Muscle of arm (tissue), 1 donor: ENCODE measurements at regions not wholly inside any gene's neighbourhood (a gene's known extent, or its start where the extent isn't known, plus 50 kb on each side); places are given as distances from the start of the nearest gene placed in this dataset.
"Not testable (repeated sequence)": the region's sequence is repeated elsewhere in the genome, so short reads cannot be mapped to it uniquely, and the experiment has no call there.

Experiments
- DNase-seq: peaks from one replicate; pipeline ENCODE4 v3.0.0-alpha.2; 2013

DNA sequence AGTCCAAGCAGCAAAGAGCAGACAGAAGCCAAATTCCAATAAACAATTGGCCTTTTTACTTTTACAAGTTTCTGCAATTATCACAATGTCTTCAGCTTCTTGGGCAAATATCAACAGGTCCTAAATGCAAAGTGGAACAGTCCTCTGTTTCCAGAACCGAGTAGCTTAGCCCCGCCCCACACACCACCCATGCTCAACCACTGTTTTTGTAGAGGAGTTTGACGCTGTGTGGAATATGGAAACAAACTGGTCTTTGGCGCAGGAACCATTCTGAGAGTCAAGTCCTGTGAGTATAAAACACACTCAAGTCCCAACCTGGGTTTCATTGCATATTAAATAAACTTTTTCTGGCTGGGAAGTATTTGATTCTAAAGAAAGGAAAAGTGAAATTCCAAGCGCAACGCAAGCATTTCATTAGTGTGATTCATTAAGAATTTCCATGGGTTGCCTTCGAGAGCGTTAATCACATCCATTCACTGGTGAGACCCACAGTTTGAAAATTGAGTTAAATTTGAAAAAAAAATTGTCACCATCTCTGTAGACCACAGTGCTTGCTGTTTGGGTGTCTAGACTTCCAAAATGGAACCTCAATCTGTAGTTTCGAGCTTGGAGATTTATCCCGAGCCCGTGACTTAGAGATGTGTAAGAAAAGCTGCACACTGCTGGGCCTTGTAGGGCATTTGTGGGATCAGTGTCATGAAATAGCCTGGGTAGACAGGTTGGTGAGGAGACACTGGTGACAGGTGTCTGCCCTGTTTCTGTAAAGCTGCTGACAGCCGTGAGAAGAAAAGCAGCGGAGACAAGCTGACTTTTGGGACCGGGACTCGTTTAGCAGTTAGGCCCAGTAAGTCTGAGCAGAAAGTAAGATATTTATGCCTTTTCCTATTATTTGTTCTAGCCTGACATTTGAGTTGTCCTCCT is 96.1 kb downstream of the DAD1 start:
- no peak for DNase-seq

GRCh38 chr14:22491683-22492621 is 97.1 kb downstream of the DAD1 start:
- no peak for DNase-seq

- not testable (repeated sequence) for DNase-seq
Measured at GRCh38 chr14:22491053-22491452, 98.0 kb downstream of the DAD1 start.

DNA sequence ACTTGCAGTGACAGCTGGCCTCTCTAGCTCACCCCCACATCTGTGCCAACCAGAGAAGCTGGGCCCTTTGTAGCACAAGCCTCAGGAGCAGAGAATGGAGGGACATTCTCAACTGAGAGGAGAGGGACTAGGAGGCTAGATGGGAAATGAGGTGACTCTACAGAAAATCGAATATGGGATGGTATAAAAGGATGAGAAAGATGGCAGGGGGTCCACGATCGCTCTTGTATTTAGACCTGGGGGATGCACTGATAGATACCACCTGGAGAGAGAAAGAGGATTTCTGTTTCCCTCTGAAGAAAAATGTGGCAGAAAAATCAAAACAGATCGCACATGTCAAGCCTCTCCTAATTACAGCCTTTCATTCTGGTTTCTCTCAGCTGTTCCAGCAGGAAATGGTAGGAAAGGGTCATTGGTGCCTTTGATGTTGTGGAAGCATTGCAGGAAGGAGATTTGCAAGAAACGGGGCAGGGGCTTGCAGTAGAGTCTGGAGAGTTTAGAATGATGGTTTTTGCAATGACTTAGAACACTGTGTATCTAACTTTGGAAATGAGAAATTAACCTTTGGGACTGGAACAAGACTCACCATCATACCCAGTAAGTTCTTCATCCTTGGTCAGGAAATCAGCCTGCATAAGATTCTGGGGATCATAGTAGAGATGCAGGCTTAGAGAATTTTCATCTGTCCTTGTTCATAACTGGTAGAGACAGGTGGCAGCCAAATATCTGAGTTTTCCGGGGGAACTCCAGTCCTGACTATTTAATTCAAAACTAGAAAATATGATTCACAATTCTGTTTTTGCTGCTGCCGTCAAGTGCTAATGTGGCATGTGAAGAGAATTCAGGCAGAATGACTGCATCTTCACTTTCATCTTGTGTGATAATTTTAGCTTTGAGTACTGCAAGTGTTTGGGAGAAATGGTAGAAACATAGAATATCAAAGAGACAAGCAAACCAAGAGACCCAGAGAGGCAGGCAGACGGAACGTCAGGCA is 98.8 kb downstream of the DAD1 start:
- no peak for DNase-seq

- DNase-seq, result no peak
Measured at GRCh38 chr14:22489244-22489545, 99.8 kb downstream of the DAD1 start.

GRCh38 chr14:22488522-22489243 is 100.3 kb downstream of the DAD1 start:
- no peak for DNase-seq

DNA sequence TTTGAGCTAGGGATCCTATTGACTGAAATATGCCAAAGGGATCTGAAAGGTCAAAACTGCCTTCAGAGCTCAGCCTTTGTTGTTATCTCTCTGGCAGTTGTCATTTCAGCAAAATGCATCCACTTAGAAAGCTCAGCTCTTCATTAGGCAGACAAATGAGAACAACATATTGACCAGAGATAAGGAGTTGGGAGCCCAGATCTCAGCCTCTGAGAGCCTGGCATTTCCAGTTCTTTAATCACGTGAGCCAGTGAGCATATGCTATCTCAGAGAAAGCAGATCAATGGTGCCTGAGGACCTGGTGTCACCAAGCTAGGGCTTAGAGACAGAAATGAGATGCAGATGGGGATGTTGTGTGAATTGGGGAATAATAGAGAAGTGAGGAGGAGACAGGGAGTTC is 101.1 kb downstream of the DAD1 start:
- DNase-seq, result no peak

DNA sequence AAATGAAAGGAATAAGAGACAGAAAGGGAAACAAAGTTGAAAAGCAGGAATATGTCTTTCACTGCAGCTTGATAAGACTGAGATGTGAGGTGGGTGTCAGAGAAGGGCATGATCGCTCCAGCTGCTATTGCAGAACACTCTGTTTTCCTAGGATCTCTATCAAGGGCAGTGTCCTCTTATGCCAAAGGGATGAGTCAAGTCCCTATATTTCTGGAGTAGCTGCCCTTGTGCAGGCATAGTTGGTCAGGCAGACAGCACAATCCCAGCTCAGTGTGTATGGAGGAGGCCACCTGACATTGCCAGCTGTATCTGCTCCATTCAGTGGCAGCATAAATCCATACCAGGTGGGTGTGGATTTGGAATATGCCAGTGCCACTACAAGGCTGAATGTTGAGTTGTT is 101.6 kb downstream of the DAD1 start:
- DNase-seq, result no peak

DNA sequence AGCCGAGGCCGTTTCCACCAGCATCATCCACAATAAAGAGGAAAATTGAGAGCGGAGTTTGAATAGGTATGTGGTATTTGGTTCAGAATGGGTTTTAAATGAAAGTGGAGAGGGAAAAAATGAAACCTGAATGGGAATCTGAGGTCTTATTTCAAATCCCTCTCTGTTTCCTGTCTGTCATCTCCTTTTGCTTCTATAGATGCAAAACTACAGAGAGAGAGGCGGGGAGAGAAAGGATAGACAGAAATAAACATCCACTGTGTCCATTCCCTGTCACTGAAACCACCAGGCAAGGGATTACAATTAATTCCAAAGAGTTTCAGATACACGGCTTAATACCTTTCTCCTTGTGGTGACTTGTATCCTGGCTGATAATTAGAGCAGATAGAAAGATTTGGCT is 102.3 kb downstream of the DAD1 start:
- DNase-seq, result no peak

- no peak for DNase-seq
Measured at GRCh38 chr14:22485649-22486048, 103.4 kb downstream of the DAD1 start.

DNA sequence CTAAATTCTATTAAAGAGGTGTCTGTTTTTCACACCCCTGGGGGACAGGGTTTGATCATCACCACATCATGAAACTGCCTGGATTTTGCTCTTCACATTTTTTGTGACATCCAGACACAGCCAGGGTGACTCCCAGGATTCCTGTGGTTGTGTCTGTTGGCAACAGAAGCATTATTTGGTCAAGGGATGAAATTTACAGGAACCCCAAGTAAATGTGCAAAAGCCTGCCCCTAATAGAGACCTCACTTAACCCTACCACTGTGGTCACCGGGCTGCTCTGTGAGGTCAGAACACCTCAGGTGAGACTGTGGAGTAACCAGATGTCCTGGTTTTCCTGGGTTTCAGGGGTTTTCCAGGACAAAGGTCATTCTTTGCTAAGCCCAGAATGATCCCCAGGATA is 103.8 kb downstream of the DAD1 start:
- DNase-seq, result no peak

DNA sequence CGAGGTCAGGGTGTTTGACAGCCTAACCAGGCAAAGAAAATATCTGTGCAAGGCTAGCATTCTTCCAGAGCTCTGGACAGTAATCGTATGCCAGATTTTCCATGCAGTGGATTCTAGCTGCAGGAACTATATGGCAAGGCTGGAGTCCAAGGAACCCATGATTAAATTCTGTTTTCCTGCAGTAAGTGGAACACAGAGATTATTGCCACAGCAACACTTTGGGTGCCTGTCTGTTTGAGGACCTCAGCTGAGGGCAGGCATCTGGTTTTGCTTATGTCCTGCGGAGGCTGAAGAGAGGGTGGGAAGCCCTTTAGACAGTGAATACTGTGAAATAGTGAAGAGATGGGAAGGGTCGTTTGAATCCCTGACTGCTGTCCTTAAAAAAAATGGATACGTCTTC is 104.4 kb downstream of the DAD1 start:
- no peak for DNase-seq

GRCh38 chr14:22483863-22484593 is 105.0 kb downstream of the DAD1 start:
- DNase-seq, result no peak

DNA sequence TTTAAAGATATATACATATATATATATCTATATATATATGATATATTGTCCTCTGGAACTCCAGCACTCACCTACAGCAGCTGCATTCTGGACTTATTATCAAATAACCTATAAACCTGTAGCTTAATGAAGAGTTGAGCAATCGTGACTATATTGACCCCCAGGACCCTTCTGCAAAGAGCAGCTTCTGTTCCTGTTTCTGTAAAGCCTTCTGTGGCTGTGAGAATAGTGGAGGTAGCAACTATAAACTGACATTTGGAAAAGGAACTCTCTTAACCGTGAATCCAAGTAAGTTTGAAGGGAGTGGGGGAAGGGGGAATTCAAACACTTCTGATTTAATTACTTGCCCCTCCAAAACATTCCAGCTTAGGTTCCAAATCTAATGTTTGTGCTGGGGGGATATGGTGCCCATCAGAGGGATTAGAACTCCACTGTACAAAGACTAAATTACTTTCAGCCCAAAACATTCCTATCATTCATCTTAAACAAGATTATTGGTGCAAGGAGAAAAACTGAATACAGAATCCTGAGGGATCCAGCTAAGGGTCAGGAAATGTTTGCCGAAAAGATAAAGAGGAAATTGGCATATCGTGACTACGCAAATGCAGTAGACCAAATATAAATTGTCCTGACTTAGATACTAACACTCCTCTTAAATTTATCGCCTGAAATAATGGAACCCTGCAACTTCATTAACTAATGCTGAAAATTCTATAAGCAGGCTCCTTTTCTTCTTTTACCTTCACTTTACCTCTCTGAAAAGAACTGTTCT is 106.1 kb downstream of the DAD1 start:
- no peak for DNase-seq

DNA sequence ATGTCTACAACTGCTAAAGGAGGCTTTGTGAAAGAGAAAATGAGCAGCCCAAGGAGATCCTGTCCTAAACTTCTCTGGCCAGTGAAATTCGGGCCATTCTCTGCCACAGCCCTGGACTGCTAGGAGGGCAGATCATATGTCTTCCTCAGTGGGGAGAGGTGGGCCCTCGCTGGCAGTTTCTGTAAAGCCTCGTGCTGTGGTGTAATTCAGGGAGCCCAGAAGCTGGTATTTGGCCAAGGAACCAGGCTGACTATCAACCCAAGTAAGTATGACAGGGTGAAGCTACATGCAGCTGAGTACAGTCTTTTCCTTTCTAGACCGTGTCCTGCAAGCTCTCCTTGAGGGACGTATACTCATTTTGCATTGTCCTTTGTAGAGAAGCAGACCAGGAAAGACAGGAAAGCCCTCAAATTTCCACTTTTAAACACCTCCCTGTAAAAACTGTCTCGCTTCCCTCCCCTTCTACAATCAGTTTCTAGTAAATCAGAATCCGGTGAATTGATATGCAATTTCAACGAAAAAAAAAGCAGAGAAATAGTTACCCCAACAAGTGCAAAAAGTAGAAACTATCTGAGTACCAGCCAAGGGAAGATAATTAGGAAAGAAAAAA is 106.8 kb downstream of the DAD1 start:
- DNase-seq, result no peak

GRCh38 chr14:22481546-22481945 is 107.5 kb downstream of the DAD1 start:
- no peak for DNase-seq

DNA sequence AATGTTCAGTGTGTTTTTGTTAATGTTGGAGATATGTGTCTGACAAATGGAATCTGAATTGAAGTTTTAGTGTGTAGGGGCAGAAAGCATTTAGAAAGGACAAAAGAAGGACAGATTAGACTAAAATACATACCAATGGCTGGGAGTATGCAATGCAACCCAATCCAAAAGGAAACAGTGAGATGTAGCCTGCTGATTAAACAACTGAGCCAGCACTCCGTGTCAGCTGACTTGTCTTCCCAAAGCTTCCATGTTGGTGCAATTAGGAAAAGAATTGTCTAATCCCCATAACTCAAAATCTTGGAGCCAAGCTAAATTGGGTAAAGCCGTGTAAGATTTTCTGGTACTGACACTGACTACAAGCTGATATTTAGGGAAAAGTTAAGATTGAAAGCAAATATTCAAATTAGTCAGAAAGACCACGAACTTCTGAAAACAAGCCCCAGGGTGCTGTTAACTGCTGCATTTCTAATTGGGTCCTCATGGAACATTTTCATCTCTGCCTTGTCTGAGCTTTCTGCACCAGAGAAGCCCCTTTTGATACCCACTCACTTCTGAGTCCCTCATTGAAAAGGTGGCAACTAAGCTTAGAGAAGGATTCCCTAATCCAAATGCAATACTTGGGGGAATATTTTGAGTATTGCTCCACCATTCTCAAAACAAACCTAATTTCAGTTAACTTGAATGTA is 109.1 kb downstream of the DAD1 start:
- no peak for DNase-seq

DNA sequence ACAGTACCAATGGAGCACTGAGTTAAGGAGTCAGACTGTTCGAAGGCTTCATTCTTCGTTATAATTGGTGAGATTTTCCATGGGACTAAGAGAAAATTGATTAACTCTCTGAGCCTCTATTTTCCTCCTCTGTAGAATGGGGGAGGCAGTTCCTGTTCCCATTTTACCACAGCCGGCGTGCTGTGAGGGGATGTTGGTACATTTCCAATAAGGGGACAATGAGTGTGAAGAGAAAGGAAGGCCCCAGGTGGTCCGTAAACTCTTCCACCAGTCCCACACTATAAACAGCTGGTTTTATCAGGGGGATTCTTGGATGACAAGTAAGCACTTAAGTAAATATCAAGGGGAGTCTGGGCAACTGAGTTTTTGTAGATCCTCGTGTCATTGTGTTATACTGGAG is 109.9 kb downstream of the DAD1 start:
- no peak for DNase-seq
